GM12891 (cell line): ENCODE measurements at regions not wholly inside any gene's neighbourhood (a gene's known extent, or its start where the extent isn't known, plus 50 kb on each side); places are given as distances from the start of the nearest gene placed in this dataset.

Experiments used
- DNase-seq: peaks from one replicate; pipeline ENCODE4 v3.0.0; 2011; ENCODE audit warnings: low spot score; ENCODE audit not compliant: insufficient read length
- FAIRE-seq: peaks from 2 replicates; lab custom pipeline; 2011; peaks lifted over from hg19 to GRCh38; lab: Jason Lieb, UNC
- PAX5 ChIP-seq: IDR thresholded peaks from 2 replicates; pipeline ENCODE4 v1.6.1; 2011; ENCODE audit warnings: low read length, moderate library complexity, mild to moderate bottlenecking; ENCODE audit not compliant: insufficient read depth, severe bottlenecking
- POLR2A ChIP-seq: IDR thresholded peaks from 2 replicates; pipeline ENCODE4 v1.6.1; 2011; ENCODE audit warnings: low read depth, low read length, control low read depth
- POLR2AphosphoS5 ChIP-seq: IDR thresholded peaks from 2 replicates; pipeline ENCODE4 v1.6.1; 2011; ENCODE audit warnings: low read depth, low read length, control low read depth
- POU2F2 ChIP-seq: IDR thresholded peaks from 2 replicates; pipeline ENCODE4 v1.6.1; 2011; ENCODE audit warnings: low read depth, mild to moderate bottlenecking, control low read depth, low read length, moderate library complexity
- SPI1 ChIP-seq: IDR thresholded peaks from 2 replicates; pipeline ENCODE4 v1.6.1; 2011; ENCODE audit warnings: low read depth, low read length, control low read depth
- TAF1 ChIP-seq: IDR thresholded peaks from 2 replicates; pipeline ENCODE4 v1.6.1; 2011; ENCODE audit warnings: low read depth, low read length, control low read depth

DNA sequence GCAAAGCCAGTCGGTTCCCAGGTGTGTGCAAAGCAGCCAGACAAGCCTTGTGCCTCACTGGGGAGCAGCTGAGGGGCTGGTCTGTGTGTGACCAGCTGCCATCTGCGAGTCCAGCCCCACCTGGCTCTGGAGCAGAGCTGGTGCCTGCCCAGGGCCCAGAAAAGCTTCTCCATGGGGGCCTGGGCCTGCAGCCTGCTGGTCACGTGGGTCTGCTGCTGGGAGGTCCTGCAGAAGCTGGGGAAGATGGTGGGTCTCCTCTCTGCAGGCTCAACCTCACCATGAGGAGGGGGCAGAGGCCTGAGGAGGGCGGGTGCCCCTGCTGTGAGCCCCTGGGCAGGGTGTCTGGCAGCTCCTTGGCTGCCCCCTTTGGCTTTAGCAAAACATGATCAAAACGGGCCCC lies 71.9 kb downstream of the ENGASE start:
- no peak for TF ChIP-seq POLR2AphosphoS5
- no peak for TF ChIP-seq POU2F2
- TF ChIP-seq POLR2A = no peak
- no peak for TF ChIP-seq PAX5
- no peak for TF ChIP-seq SPI1
- TF ChIP-seq TAF1 = no peak
- FAIRE-seq (no peak), DNase-seq (no peak)

DNA sequence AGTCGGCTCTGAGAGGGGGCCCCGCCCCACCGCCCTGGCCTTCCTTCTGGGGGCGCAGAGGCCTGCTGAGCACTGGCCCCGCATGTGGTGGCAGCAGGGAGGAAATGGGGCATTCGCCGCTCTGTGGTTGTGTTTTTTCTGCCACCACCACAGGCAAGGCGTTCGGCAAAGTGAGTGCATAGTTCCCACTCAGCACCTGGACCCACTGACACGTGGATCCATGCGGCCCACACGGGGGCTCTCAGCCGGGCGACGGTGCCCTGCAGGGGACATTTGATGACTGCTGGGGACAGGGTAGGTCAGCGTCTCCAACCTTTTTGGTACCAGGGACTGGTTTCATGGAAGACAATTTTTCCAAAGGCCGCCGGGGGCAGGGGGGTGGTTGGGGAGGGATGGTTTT lies 70.9 kb downstream of the ENGASE start:
- FAIRE-seq = no peak
- TF ChIP-seq PAX5 (no peak), TAF1 (no peak), POLR2A (no peak), SPI1 (no peak), POU2F2 (no peak), POLR2AphosphoS5 (no peak)
- DNase-seq = no peak

DNA sequence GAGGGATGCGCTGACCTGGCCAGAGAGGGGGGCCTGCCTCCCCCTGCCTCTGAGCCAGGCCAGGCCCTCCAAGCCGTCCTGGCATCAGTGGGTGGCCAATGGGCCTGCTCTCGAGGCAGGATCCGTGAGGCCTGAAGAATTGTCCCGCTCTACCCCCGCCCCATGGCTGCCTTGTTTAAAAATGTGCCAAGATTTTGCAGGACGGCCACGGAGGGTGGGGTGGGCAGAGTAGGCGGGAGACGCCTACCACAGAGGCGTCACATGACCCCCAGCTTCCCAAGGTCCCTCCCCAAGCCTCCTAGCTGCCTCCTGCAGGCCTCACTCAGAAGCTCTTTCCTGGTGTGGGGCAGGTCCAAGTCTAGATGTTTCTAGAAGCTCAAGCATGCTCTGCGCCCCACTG lies 69.5 kb downstream of the ENGASE start:
- no peak for FAIRE-seq
- no peak for DNase-seq
- TF ChIP-seq POLR2A (no peak), POLR2AphosphoS5 (no peak), SPI1 (no peak), PAX5 (no peak), TAF1 (no peak), POU2F2 (no peak)

DNA sequence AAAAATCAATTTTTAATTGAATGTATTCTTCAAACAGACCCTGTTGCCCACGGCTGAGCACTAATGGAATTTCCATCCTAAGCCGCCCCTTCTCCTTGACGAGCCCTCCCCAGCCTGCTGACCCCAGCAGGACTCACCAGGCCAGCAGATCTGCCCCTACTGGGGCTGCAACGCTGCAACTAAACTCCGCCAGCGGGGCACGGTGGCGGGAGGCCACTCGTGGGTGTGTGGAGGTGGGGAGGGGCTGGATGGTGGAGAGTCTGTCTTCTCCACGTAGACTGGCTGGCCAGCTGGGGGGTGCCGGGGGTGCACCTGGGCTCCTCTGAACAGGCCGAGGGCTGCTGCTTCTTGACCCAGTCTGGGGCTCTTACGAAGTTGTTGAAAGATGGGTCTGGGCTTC lies 67.8 kb downstream of the ENGASE start:
- DNase-seq (no peak), FAIRE-seq (no peak)
- TF ChIP-seq POU2F2 (no peak), POLR2A (no peak), PAX5 (no peak), TAF1 (no peak), SPI1 (no peak), POLR2AphosphoS5 (no peak)

DNA sequence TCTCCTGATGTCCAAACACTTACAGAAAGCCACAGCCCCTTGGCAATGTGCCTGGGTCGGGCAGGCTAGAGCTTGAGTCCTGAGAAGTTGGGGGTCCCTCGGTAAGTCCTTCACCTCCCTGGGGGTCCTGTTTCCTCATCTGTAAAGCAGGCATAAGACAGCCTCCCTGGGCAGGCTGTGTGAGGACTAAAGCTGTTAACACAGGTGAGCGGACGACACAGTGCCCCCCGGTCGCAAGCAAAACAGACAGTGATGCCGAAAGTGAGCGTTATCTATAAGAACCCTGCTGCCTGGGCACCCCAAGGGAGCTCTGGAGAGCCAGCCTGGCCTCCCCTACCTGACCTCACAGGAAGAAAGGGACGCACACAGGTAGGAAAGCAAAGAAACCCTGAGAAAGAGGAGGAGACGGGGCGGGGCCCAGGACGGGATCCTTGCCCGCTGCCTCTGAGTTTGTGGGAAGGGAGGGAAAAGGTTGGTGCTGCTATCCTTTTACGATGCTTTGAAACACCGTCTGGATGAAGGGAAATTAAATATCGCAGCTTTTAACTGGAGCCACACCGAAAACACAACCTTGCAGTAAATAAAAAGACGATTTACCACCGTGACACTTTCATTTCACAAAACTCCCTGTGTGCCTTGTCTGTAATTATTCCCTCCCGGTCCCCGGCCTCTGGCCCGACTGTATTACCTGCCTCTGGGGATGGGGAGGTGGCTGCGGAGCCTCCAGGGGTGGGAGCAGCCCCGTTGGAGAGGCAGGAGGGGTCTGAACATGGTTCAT lies 67.1 kb downstream of the ENGASE start:
- TF ChIP-seq POLR2A (no peak), SPI1 (no peak), TAF1 (no peak), POU2F2 (no peak), PAX5 (no peak), POLR2AphosphoS5 (no peak)
- no peak for FAIRE-seq

DNA sequence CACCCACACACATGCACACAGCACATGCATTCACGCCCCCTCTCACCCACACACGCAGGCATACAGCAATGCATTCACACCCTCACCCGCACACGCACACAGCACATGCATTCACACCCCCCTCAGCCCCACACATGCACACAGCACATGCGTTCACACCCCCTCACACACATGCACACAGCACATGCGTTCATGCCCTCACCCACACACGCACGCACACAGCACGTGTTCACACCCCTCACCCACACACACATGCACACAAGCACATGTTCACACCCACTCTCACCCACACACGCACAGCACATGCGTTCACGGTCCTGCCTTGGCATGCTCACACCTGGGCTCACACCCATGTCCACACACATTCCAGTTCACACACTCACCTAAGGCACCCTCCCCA lies 64.2 kb downstream of the ENGASE start:
- FAIRE-seq = no peak
- DNase-seq = no peak
- TF ChIP-seq POLR2AphosphoS5 (no peak), PAX5 (no peak), POLR2A (no peak), SPI1 (no peak), TAF1 (no peak), POU2F2 (no peak)

More for the DNA sequence above, 67.1 kb downstream of the ENGASE start:
- no peak for DNase-seq

DNA sequence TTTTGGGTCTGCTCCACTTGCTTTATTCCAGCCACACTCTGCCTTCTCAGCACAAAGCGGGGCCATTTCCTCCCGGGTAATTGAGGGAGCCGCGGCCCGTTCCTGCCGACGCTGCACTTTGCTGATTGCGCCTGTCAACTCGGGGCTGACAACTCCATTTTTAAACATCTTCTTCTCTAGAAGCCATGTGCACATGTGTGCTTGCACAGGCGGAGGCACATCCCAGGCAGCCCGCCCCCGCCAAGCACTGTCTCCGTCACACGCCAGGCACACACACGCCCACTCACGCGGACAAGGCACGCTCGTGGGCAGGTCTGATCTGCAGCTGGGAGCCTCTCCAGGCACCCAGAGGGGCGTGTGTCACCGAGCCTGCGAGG lies 63.2 kb downstream of the ENGASE start:
- TF ChIP-seq POLR2A (no peak), PAX5 (no peak), SPI1 (no peak), TAF1 (no peak), POLR2AphosphoS5 (no peak), POU2F2 (no peak)
- FAIRE-seq (no peak), DNase-seq (no peak)

DNA sequence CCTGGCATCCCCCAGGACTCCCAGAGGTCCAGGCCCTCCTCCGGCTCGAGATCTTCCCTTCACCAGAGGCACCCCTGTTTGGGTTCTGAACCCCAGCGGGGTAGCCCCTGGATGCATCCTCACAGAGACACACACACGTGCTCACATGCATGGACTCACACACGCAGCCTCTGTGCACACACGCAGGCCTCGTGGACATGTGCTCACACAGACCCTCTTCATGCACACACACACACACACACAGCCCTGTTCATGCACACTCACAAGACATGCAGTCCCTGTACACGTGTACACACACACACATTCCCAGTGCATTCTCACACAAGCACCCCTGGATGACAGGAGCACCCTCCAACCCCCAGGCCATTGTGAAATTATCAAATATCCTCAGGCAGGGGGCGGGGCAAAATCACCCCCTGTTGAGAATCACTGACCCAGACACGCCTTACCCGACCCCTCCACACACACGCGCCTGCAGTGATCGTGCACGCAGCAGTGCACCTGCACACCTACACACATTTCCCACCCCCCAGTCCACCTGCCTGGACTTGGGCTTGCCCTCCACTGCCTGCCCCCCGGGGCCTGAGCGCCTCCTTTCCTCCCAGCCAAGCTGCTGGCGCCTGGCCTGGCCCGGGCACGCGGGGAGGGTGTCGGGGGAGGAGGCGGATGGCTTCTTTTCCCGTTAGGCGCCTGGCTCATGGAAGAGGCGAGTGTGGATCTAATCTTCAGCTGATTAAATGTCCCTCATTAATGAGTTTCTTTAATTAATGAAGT lies 62.6 kb downstream of the ENGASE start:
- DNase-seq = no peak
- no peak for FAIRE-seq

DNA sequence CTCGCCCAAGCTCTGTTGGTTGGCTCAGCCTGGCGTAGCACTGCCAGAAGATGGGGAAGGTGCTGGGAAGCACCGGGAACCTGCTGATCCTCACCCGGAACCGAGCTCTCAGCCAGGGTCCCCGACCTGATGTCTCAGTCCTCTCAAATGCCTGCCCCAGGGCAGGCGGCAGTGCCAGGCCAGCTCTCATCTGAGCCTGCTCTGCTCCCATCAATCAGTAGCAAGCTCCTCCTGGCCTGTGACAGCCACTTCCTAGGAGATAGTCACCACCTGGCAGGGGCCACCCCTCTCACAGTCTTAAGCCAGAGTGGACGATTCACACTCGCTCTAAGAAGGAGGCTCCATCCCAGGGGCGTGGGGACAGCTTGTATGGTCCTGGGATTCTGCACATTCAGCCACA lies 62.0 kb downstream of the ENGASE start:
- FAIRE-seq = no peak
- TF ChIP-seq POLR2AphosphoS5 (no peak), SPI1 (no peak), POU2F2 (no peak), PAX5 (no peak)
- DNase-seq = no peak

More for the DNA sequence above, 62.6 kb downstream of the ENGASE start:
- TF ChIP-seq PAX5 (no peak), POLR2AphosphoS5 (no peak), POLR2A (no peak), TAF1 (no peak), POU2F2 (no peak), SPI1 (no peak)
